T-helper 2 cell (primary cell): ENCODE measurements at regions not wholly inside any gene's neighbourhood (a gene's known extent, or its start where the extent isn't known, plus 50 kb on each side); places are given as distances from the start of the nearest gene placed in this dataset.
A peak's percentile ranks its signal among the peaks of the same experiment; 100 is the strongest.
"Not testable (repeated sequence)": the region's sequence is repeated elsewhere in the genome, so short reads cannot be mapped to it uniquely, and the experiment has no call there.

Experiments used
- DNase-seq, 5 experiments: peaks; one replicate each; pipeline versions ENCODE4 v3.0.0 to v3.0.0-alpha.2; 2012 to 2022

DNA sequence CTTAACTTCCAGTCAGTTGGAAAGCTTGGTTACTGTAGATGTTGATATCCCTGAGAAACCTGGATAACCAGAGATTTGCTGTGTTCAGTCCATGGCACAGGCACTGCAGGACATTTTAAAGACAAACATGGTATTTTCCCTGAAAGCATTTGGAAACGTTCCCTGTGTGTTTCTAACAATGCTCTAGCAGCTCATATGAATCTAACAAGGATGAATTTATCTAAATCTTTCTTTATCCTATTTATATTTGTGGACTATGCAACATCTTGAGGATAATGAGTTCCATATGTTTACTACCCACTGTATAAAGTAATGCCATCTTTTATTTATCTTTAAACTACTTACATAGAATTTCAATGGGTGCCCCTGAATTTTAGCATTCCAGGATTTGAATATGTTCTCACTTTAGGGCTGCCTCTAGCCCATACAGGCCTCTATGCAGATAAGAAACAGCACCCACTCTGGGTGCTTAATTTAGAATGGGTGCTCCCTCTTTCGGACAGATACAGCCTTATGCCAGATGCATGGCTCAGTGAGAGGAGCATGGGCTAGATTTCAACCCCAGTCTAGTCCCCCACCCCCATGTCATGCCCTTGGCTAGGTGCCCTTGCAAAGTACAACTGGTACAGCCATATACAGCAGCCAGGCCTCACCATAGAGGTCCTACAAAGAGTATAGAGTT, 50.6 kb upstream of the NEMP2 start:
- no peak for DNase-seq

DNA sequence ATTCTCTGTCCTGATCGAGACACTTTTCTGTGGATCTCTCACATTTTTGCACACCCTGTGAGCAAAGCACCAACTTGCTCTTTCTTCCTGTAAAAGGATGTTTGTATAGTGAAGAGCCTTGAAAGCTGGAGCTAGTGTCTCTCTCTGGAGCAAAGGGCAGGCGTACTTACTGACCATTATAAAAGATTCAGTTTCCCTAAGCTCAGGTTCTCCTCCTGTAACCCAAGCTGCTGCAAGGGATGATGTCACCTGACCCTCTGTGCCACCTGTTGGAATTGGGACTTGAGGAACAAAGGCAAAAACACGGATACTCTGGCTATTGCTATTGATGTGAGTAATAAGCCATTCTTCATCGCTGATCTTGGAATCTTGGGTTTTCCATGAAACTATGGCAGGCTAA, 52.6 kb upstream of the NEMP2 start:
- no peak for DNase-seq

DNA sequence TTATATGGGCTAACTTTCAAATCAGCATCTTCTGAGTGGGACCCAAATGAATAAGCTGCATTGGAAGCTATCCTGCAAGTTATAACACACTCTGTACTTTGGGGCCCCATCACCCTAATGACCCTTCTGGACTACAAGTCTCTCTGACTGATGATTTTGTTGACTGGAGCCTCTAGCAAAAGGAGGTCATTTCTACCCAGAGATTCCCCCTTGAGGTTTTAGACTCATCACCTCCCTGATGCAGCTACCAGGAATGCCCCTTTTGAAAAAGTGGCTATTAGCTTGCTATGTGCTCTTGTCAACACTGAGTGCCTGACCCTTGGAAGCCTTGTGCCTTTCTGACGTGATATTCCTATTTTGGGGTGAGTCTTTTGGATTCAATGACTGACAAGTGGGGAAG, 54.5 kb upstream of the NEMP2 start:
- DNase-seq = no peak

DNA sequence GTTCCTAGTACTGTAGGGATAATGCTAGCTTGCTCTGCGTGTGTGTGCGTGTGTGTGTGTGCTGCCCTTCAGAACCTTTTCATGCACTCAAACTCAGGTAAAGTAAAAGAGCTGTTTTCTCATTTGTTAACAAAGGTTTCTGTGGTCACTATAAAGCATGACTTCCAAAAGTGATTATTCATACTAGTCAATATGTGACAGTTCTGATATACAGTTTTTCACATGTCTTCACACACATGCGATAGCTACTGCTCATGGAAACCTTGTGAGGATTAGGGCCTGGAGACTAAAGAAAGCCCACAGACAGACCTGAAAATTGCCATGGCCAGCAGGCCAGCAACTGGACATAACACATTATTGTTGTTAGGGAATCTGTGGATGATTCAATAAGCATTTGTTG, 56.9 kb upstream of the NEMP2 start:
- DNase-seq = no peak

DNA sequence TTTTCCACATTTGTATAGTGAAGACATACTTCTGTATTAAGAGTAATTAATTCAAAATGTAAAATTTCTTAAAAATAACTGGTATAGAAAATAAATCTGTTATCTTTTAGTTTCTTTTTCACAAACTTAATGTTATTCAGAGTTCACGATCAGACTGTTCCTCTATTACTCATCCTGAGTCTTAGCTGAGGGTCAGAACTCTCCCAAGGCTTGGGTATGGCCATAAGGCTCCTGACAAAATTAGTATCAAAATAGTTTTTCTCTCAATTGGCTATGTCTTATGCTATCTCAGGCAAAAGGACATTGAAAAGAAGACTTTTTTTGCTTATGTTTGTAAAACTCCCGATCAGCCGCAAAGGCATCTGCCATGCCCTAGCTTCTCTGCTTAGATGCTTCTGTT, 56.1 kb upstream of the NAB1 start:
- DNase-seq = no peak

DNA sequence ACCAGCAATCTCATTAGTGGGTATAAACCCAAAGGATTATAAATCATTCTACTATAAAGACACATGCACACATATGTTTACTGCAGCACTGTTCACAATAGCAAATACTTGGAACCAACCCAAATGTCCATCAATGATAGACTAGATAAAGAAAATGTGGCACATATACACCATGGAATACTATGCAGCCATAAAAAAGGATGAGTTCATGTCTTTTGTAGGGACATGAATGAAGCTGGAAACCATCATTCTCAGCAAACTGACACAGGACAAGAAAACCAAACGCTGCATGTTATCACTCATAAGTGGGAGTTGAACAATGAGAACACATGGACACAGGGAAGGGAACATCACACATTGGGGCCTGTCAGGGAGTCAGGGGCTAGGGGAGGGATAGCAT, 53.0 kb upstream of the NAB1 start:
- DNase-seq = not testable (repeated sequence)

DNA sequence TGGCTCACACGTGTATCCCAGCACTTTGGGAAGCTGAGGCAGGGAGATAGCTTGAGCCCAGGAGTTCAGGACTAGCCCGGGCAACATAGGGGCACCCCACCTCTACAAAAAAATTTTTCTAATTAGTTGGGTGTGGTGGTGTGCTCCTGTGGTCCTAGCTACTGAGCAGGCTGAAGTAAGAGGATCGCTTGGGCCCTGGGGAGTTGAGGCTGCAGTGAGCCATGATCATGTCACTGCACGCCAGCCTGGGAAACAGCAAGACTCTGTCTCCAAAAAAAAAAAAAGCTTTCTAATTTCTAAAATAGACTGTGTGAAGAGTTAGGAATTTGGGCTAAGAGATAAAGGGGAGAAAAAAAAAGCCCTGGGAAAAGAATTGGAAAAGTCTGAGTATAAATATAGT, 51.9 kb upstream of the NAB1 start:
- no peak for DNase-seq

DNA sequence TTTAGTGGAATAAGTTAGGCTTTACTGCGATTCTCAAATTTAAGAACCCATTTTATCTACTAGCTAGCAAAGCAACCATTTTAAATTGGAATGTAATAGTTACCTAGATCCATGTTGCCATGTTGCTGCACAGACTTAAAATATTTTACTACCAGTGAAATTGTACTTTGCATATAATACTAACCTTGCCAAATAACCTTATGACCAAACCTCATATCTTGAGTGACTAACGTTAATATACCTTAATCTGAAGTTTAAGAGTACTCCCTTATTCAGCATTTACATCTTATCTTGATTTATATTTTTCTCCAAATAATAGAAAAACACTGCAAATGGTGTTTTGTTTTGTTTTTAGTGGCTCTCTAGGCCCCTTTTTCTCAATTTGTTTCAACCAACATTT, 50.3 kb upstream of the NAB1 start:
- DNase-seq = no peak

DNA sequence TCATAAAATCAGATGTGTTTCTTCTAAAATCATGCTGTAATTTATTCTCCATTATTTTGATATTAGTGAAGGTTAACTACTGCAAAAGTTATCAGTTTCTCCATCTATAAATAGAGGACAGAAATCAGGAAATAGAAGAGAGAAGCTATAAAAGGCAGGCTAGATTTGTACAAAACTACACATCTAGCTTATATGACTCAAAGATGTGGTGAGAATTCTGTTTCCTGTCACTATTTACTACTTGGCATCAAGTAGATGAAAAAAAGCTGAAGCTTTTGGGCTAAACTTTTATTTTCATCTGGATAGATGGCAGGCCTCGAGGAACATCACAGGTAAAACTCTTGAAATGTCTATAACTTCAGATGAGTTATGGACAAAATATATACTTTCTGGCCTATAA, 49.8 kb upstream of the NAB1 start:
- DNase-seq = peak in 1 of 5 experiments; percentile 18
